ENCODE measurements at regions not wholly inside any gene's neighbourhood (a gene's known extent, or its start where the extent isn't known, plus 50 kb on each side); places are given as distances from the start of the nearest gene placed in this dataset.

DNA sequence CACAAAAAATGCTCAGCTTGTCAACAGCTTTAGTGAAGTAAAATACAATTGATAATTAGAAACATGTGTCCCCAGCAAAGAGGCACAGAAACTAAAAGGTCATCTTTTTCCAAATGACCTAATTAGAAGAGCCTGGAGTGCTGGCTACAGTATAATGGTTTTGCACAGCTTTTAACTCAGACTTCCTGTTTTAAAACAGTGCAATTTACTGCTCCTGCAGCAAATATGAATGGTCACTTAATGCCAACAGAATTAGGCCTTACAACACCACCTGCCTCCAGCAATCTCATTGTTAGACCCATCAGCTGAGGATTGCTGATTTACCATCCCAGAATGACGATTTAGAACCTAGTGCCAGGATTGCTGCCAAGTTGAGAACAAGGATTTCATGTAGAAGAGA, 239.3 kb downstream of the CETN3 start:
- no peak for TF ChIP-seq CTCF (IDR thresholded peaks at IDR 0.05)
- no peak for TF ChIP-seq POLR2A (IDR thresholded peaks at IDR 0.05)
